Body of pancreas (tissue), 4 donors: ENCODE measurements at regions not wholly inside any gene's neighbourhood (a gene's known extent, or its start where the extent isn't known, plus 50 kb on each side); places are given as distances from the start of the nearest gene placed in this dataset.

Source experiments
- POLR2A ChIP-seq, 3 donors: fragments of 450-650 bp; IDR thresholded peaks; one replicate each; pipeline ENCODE4 v1.6.1; 2016; ENCODE audit warnings: antibody characterized with exemption in 3 of 3, mild to moderate bottlenecking in 2 of 3
- TF ChIP-seq, protein P1 (sequence below), 7 experiments: fragments of 450-650 bp in 4 of 7; fragments of 200-600 bp in 3 of 7; sonication (generic) in 3 of 7; IDR thresholded peaks; one replicate each; pipeline ENCODE4 v1.5.1; 2016 to 2019; ENCODE audit warnings: antibody characterized with exemption in 7 of 7

DNA sequence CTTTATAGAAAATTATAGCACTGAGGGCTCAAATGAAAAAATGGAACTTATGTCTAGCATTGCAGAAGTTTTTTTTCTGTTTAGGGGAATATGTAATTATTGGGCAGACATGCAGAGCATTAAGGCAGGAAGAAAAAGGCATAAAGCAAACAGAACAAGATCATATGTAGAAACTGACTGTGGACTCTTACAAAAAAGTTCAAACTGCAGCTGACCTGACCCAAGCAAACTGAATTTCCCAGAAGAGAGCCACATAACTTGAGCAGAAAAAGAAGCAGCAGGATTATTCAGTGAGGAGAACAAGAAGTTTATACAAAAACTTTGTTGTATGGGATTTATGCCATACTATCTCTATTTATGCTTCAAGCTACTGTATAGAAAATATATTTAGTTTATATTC, 250.9 kb downstream of the PHF14 start:
- TF ChIP-seq, protein P1, sequence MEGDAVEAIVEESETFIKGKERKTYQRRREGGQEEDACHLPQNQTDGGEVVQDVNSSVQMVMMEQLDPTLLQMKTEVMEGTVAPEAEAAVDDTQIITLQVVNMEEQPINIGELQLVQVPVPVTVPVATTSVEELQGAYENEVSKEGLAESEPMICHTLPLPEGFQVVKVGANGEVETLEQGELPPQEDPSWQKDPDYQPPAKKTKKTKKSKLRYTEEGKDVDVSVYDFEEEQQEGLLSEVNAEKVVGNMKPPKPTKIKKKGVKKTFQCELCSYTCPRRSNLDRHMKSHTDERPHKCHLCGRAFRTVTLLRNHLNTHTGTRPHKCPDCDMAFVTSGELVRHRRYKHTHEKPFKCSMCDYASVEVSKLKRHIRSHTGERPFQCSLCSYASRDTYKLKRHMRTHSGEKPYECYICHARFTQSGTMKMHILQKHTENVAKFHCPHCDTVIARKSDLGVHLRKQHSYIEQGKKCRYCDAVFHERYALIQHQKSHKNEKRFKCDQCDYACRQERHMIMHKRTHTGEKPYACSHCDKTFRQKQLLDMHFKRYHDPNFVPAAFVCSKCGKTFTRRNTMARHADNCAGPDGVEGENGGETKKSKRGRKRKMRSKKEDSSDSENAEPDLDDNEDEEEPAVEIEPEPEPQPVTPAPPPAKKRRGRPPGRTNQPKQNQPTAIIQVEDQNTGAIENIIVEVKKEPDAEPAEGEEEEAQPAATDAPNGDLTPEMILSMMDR (IDR thresholded peaks at IDR 0.05) = no peak
- no peak for TF ChIP-seq POLR2A (IDR thresholded peaks at IDR 0.05)
